Fibroblast of mammary gland (primary cell): ENCODE measurements at regions not wholly inside any gene's neighbourhood (a gene's known extent, or its start where the extent isn't known, plus 50 kb on each side); places are given as distances from the start of the nearest gene placed in this dataset.

ENCODE experiments used
- DNase-seq: peaks from one replicate; pipeline ENCODE4 v3.0.0-alpha.2; 2010; ENCODE audit warnings: low read depth
- H3K4me3 ChIP-seq: 2 replicates; pipeline ENCODE4 v1.5.1; 2011; ENCODE audit warnings: low read depth, mild to moderate bottlenecking, low read length, moderate library complexity; ENCODE audit not compliant: control insufficient read depth
- TF ChIP-seq, protein P1 (sequence below): conservative IDR thresholded peaks from 2 replicates; pipeline ENCODE4 v1.5.1; 2011; ENCODE audit warnings: low read depth, low read length, inconsistent platforms; ENCODE audit not compliant: control insufficient read depth, insufficient read depth

DNA sequence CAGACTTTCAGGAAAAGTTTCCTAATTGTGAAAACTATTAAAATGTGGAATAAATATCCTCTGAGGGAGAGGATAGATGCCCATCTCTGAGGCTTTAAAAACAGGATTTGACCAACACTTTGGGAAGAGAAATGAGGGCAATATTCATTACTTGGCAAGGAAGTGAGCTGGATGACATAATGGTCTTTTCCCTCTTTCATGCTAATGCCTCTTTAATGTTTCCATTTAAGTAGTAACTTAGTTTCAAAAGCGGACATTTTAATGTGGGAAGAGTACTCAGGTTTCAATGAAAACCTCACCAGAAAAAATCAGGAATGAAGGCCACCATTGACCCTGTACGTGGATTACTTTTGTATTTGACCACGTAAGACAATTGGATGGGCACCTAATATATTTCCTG is 503.3 kb downstream of the ANKRD50 start:
- no peak for DNase-seq
- H3K4me3 ChIP-seq = no peak overlapping the region
- TF ChIP-seq, protein P1, sequence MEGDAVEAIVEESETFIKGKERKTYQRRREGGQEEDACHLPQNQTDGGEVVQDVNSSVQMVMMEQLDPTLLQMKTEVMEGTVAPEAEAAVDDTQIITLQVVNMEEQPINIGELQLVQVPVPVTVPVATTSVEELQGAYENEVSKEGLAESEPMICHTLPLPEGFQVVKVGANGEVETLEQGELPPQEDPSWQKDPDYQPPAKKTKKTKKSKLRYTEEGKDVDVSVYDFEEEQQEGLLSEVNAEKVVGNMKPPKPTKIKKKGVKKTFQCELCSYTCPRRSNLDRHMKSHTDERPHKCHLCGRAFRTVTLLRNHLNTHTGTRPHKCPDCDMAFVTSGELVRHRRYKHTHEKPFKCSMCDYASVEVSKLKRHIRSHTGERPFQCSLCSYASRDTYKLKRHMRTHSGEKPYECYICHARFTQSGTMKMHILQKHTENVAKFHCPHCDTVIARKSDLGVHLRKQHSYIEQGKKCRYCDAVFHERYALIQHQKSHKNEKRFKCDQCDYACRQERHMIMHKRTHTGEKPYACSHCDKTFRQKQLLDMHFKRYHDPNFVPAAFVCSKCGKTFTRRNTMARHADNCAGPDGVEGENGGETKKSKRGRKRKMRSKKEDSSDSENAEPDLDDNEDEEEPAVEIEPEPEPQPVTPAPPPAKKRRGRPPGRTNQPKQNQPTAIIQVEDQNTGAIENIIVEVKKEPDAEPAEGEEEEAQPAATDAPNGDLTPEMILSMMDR = no peak

DNA sequence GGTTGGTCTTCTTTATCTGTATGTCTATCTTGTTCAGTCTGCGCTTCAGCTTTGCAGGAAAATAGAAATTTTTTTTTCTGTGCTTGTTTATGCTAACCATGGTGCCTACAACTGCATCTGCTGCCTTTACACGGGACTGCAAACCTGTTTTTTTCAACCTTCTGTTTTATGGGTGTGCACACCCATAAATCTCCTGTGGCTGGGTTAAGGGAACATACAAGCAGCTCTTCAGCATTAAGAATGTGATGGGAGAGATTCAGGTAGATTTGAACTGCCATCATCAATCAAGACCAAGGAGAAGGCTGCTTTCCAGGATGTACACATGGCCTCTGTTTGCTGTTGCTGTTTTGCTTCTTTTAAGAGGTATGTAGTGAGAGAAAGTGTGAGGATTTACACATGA is 502.9 kb downstream of the ANKRD50 start:
- TF ChIP-seq, protein P1 = no peak
- no peak overlapping the region for H3K4me3 ChIP-seq
- no peak for DNase-seq

DNA sequence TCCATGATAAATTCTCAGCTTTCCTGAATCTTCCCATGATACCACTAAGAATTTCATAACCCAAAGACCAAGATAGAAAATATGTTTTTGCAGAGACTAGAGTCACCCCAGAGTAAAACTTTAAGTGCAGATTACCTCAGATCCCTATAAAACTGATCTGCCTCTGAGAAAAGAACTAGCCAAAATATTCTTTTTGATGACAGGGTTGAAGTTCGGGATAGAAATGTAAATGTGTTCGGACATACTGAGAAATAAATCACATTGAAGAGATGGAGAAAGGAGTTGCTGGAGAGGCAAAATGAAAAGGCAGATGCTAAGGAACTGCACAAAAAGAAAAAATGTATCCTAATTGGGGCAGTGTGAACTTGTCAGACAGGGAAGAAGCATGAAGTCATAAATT is 501.8 kb downstream of the ANKRD50 start:
- no peak overlapping the region for H3K4me3 ChIP-seq
- no peak for DNase-seq
- TF ChIP-seq, protein P1 = no peak

DNA sequence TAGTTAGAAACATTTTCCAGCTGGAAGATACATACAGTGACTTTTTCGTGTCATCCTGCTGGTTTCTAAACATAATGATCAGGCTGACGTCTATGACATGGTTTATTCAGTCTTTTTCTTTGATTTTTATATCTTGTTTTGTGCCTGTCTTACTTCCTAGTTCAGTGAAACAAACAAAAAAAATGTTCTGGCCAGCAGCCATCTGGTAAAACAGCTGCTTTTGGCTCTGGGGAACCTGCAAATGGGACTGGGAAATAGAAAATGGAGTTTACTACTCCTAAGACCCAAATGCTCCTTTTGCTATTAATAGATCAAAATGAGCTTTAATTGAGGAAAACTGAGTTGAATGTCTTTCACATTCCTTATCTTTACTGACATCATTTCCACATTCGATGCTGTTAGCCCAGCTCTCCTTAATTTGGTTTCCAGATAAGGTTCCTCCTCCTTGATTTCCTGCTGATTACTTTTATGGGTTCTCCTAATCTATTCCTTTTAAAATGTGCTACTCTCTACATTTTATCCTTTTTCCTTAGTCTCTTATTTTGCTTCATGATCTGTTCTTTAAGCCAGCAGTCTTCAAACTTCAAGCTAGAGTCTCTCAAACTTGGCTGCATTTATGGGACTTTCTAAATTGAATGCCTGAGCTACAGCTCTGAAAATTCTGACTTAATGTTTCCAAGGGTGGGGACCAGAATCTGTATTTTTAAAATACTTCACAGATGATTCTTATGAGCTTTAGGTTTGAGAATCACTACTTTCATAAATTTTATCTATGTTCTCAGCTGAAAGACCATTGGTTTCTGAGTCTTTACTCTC is 499.5 kb downstream of the ANKRD50 start:
- H3K4me3 ChIP-seq = no peak overlapping the region
- DNase-seq = peak; percentile 45
- TF ChIP-seq, protein P1 = no peak

DNA sequence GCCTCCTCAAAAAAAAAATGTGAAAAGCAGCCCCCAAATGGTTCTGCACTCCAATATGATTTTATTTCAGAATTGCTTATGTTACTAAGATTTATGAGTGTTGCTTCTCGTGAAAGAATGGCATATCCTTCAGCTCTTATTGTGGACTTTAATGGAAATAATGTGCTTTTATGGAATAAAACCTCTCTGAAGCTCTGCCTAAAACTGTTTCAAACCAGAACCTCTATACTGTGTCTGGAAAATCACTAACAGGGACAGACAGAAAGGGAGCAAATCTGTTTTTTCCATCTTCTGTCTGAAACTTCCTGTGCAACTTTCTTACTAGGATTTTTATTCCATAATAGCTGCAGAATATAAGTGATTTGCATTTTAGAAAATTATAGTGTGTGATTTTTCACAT is 493.1 kb downstream of the ANKRD50 start:
- no peak for DNase-seq
- TF ChIP-seq, protein P1 = no peak
- H3K4me3 ChIP-seq = no peak overlapping the region

DNA sequence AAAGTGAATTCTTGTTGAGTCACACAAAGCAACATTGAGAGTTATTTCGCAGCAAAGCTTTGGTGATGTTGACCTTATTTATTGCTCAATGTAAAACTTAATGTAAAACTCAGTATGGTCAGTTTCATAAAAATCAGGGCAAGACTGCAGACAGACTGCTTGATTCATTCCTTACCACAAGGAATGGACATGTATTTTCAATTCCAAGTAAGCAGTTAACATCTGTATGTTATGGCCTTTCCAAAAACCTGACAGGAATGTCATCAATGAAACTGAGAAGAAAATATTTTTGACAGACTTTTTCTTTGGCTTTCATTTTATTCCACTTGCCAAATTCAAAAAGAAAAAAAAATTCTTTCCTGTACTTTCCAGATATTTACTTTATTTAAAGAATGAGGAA is 488.3 kb downstream of the ANKRD50 start:
- TF ChIP-seq, protein P1 = no peak
- H3K4me3 ChIP-seq = no peak overlapping the region
- DNase-seq = no peak
